Transverse colon (tissue), 4 donors: ENCODE measurements at regions not wholly inside any gene's neighbourhood (a gene's known extent, or its start where the extent isn't known, plus 50 kb on each side); places are given as distances from the start of the nearest gene placed in this dataset.

Source experiments
- DNase-seq: peaks from one replicate; pipeline ENCODE4 v3.0.0-alpha.2; 2019
- H3K27ac ChIP-seq, 4 donors: fragments of 200-600 bp; sonication (generic); 2 replicates each; pipeline ENCODE4 v1.5.1; 2016 to 2018; ENCODE audit warnings: inconsistent platforms in 4 of 4
- H3K27me3 ChIP-seq: fragments of 200-600 bp; sonication (generic); 2 replicates; pipeline ENCODE4 v1.5.1; 2017; ENCODE audit warnings: inconsistent platforms
- H3K36me3 ChIP-seq, 4 donors: fragments of 200-600 bp; sonication (generic); 2 replicates each; pipeline ENCODE4 v1.5.1; 2017 to 2019; ENCODE audit warnings: inconsistent platforms in 4 of 4
- H3K4me1 ChIP-seq, 4 donors: fragments of 200-600 bp; sonication (generic); 2 replicates each; pipeline ENCODE4 v1.5.1; 2017 to 2020; ENCODE audit warnings: inconsistent platforms in 4 of 4
- H3K4me3 ChIP-seq, 4 donors: fragments of 200-600 bp; sonication (generic); 1 replicate in 1 of 4; 2 replicates in 3 of 4; pipeline versions ENCODE4 v1.5.1 to v1.6.1; 2017 to 2019; ENCODE audit warnings: inconsistent platforms in 4 of 4
- H3K9me3 ChIP-seq, 2 donors: fragments of 200-600 bp; sonication (generic); 2 replicates each; pipeline ENCODE4 v1.5.1; 2017 to 2019; ENCODE audit warnings: inconsistent platforms in 2 of 2
- CTCF ChIP-seq, 5 experiments: fragments of 200-600 bp in 3 of 5; fragments of 450-650 bp in 2 of 5; sonication (generic) in 3 of 5; IDR thresholded peaks; 1 replicate in 2 of 5; 2 replicates in 3 of 5; pipeline ENCODE4 v1.5.1; 2016 to 2017; ENCODE audit warnings: antibody characterized with exemption in 5 of 5, inconsistent platforms in 3 of 5, mild to moderate bottlenecking in 2 of 5, moderate library complexity in 1 of 5
- EP300 ChIP-seq: sonication (generic); formaldehyde crosslinking; IDR thresholded peaks from one replicate; pipeline ENCODE4 v1.6.1; 2017; ENCODE audit warnings: antibody characterized with exemption, low read depth
- POLR2A ChIP-seq: fragments of 450-650 bp; IDR thresholded peaks from one replicate; pipeline ENCODE4 v1.6.1; 2016; ENCODE audit warnings: antibody characterized with exemption, mild to moderate bottlenecking, moderate library complexity
- POLR2AphosphoS5 ChIP-seq, 3 donors: sonication (generic); formaldehyde crosslinking; IDR thresholded peaks; one replicate each; pipeline ENCODE4 v1.6.1; 2016; ENCODE audit warnings: antibody characterized with exemption in 3 of 3
- WGBS, 2 donors: methylation state at CpG; one replicate each; pipeline ENCODE4 v1.1.5; 2018; ENCODE audit warnings: low coverage in 1 of 2; 5-methylcytosine and 5-hydroxymethylcytosine counted together
- in situ Hi-C, 4 donors: fragments of 200-750 bp; cut with MboI; loops; one replicate each; pipeline versions ENCODE4 v1.15.0 to v1.15.1; 2017; ENCODE audit warnings: low sequenced_read_pairs in 3 of 4, low pct_ligation_motif_present in 1 of 4, low pct_unique_long_range_greater_than_20kb in 1 of 4
- intact Hi-C: fragments of 100-400 bp; cut with DNase I; formaldehyde crosslinking; loops from one replicate; pipeline ENCODE4 v1.15.1; 2023; ENCODE audit warnings: low total_unique reads

GRCh38 chrX:129188231-129188630 is 335.1 kb downstream of the SMARCA1 start:
- intact Hi-C loops (no loop called here), in situ Hi-C loops (no loop called here)
- Histone ChIP-seq H3K4me1 (no peaks in the 10 kb centered on the region), H3K36me3 (no peaks in the 10 kb centered on the region), H3K4me3 (no peak overlapping the region), H3K9me3 (no peaks in the 10 kb centered on the region), H3K27me3 (no peaks in the 10 kb centered on the region), H3K27ac (no peak overlapping the region)
- TF ChIP-seq CTCF (IDR thresholded peaks at IDR 0.05) (no peak), POLR2AphosphoS5 (IDR thresholded peaks at IDR 0.05) (no peak), POLR2A (no peak), EP300 (no peak)
- WGBS, 2 donors: 56% methylated on average over 6 of the region's 6 CpGs; no CpG with 5 or more reads in 1 of the 2 donors
- DNase-seq: no peak

GRCh38 chrX:129176710-129177109 is 346.6 kb downstream of the SMARCA1 start:
- no peak for DNase-seq
- Histone ChIP-seq H3K4me1 (no peaks in the 10 kb centered on the region), H3K27me3 (no peaks in the 10 kb centered on the region), H3K4me3 (no peak overlapping the region), H3K9me3 (no peaks in the 10 kb centered on the region), H3K27ac (no peak overlapping the region), H3K36me3 (no peaks in the 10 kb centered on the region)
- TF ChIP-seq CTCF (IDR thresholded peaks at IDR 0.05) (no peak), POLR2AphosphoS5 (IDR thresholded peaks at IDR 0.05) (no peak), POLR2A (no peak), EP300 (no peak)
- in situ Hi-C loops (no loop called here), intact Hi-C loops (no loop called here)

- no peaks in the 10 kb centered on the region for H3K36me3 ChIP-seq
- in situ Hi-C loops: no loop called here
- H3K27ac ChIP-seq: no peak overlapping the region
- no peaks in the 10 kb centered on the region for H3K9me3 ChIP-seq
- intact Hi-C loops: no loop called here
- TF ChIP-seq EP300 (no peak), CTCF (IDR thresholded peaks at IDR 0.05) (no peak), POLR2AphosphoS5 (IDR thresholded peaks at IDR 0.05) (no peak), POLR2A (no peak)
- H3K4me3 ChIP-seq: no peak overlapping the region
- DNase-seq: no peak
- H3K4me1 ChIP-seq: no peaks in the 10 kb centered on the region
- H3K27me3 ChIP-seq: no peaks in the 10 kb centered on the region
Measured at GRCh38 chrX:129161108-129161507, 362.2 kb downstream of the SMARCA1 start.

- WGBS, 2 donors: 83% methylated on average over 2 of the region's 2 CpGs; no CpG with 5 or more reads in 1 of the 2 donors
- Histone ChIP-seq H3K4me3 (no peak overlapping the region), H3K27me3 (no peaks in the 10 kb centered on the region), H3K9me3 (no peaks in the 10 kb centered on the region), H3K36me3 (no peaks in the 10 kb centered on the region), H3K27ac (no peak overlapping the region), H3K4me1 (no peaks in the 10 kb centered on the region)
- intact Hi-C loops: no loop called here
- in situ Hi-C loops: no loop called here
- no peak for TF ChIP-seq POLR2A
- no peak for TF ChIP-seq POLR2AphosphoS5 (IDR thresholded peaks at IDR 0.05)
- TF ChIP-seq EP300: no peak
- TF ChIP-seq CTCF (IDR thresholded peaks at IDR 0.05): no peak
- no peak for DNase-seq
Measured at GRCh38 chrX:129158505-129158904, 364.8 kb downstream of the SMARCA1 start.
